HG02623 (cell line): ENCODE measurements at regions not wholly inside any gene's neighbourhood (a gene's known extent, or its start where the extent isn't known, plus 50 kb on each side); places are given as distances from the start of the nearest gene placed in this dataset.

Source experiments
- ATAC-seq: cut with Tn5 transposase; IDR thresholded peaks from one replicate; pipeline ENCODE4 v1.9.1; 2021; ENCODE audit warnings: moderate library complexity; ENCODE audit not compliant: unreplicated experiment

GRCh38 chr5:143671674-143672569, 140.0 kb upstream of the HMHB1 start:
- ATAC-seq = no peak

GRCh38 chr5:143671021-143671420, 140.9 kb upstream of the HMHB1 start:
- no peak for ATAC-seq

GRCh38 chr5:143665866-143666265, 146.1 kb upstream of the HMHB1 start:
- ATAC-seq = no peak

- ATAC-seq = no peak
Measured at GRCh38 chr5:143664623-143665022, 147.3 kb upstream of the HMHB1 start.

DNA sequence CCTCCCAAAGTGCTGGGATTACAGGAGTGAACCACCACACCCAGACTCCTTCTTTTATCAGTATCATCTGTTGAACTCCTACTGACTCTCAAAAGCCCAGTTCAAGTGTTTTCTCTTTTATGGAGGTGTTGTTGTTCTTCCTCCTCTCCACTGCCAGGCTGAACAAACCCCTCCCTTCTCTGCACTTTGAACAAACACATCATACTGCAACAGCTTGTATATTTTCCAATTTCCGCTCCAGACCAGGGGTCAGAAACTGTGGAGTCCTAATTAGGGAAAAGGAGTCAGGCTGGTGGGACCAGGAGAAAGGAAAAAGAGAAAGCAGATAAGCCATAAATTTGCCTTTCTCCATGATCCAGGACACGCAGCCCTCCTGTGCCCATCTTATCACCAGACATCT, 148.1 kb upstream of the HMHB1 start:
- ATAC-seq = no peak

DNA sequence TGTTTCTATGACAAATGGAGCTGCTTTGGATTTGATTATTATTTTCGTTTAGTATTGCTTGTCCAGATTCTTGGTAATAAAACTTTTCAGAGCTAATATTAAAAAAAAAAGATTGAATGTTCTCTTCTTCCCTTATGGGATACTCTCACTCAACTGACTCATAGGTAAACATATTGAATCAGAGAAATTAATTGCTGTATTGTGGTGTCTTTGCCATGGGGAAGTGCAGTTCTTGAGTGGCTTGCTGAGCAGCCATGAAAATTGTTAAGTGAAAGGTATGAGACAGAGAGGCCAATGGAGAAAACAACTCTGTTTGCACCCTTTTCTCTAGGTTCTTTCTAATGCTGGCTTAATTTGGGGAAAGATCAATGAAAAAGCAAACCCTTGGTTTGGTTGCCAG, 149.9 kb upstream of the HMHB1 start:
- no peak for ATAC-seq

GRCh38 chr5:143660625-143661024, 151.3 kb upstream of the HMHB1 start:
- ATAC-seq = no peak

- ATAC-seq = no peak
Measured at GRCh38 chr5:143659599-143660238, 152.2 kb upstream of the HMHB1 start.

GRCh38 chr5:143658956-143659355, 153.0 kb upstream of the HMHB1 start:
- no peak for ATAC-seq

DNA sequence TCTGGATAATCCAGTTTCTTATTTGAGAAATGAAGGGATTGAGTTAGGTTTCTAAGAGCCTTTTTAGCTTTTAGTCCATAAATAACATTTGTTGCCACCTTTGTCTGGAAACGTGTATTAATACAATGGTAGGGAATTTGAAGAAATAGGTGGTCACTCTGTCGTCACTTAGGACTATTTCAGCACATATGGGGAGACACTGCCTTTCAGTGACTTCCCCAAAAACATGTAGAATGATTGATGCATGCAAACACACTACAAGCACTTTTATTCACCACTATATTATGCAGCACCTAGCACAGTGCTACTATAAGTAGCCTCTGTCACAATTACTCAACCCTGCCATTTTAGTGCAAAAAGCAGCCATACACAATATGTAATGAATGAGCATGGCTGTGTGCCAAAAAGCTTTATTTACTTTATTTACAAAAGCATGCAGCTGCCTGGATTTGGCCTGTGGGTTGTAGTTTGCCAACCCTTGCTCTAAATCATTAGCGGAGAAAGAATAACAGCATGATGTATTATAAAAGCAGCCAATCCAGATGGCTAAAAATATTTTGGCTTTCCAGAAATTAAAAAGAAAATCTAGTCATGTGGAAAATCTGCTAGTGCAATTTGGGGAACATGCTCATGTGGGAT, 154.2 kb upstream of the HMHB1 start:
- ATAC-seq = no peak

GRCh38 chr5:143653766-143654282, 158.1 kb upstream of the HMHB1 start:
- ATAC-seq = no peak

- no peak for ATAC-seq
Measured at GRCh38 chr5:143653256-143653655, 158.7 kb upstream of the HMHB1 start.

DNA sequence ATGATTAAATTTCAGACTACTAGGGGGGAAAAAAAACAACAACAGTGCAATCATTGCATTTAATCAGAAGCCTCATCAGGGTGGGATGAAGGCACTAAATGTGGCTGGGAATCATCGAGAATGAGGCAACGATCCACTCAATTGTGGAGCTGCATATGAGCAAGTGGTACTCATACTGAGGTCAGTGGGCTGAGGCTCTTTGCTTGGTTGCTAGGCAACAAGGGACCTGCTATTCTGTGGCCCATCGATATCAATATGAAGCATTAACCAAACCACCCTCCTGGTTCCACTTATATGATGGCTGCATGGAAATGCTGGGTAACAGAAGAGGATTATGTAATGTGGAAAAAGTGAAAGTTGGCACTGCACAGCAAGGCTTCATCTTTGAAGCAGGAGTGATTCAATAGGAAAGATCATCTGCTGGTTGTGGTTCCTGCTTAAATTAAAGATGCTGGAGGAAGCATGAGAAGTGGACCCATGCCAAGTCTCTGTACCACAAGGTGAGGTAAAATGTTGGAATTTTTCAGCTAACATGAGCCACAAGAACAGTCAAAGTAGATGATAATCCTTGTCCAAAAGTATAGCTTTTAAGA, 159.8 kb upstream of the HMHB1 start:
- no peak for ATAC-seq

- ATAC-seq = no peak
Measured at GRCh38 chr5:143649937-143650621, 161.9 kb upstream of the HMHB1 start.

- ATAC-seq = no peak
Measured at GRCh38 chr5:143648696-143649095, 163.3 kb upstream of the HMHB1 start.

GRCh38 chr5:143646961-143647360, 165.0 kb upstream of the HMHB1 start:
- ATAC-seq = no peak

DNA sequence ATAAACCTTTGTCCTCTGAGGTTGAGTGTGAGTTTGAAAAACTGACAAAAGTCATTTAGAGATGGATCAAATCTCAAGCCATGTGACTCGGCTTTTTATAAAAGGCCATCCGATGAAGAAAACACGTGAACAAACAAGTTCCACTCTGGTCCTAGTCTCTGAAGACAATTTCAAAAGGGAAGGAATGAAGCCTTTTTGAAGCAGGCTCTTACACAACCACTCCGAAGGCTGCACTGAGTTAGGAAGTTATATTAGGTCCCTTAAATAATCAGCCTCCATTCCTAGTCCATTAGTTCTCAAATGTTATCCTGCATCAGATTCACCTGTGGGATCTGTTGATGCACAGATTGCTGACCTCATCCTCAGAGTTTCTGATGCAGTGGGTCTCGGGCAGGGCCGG, 166.6 kb upstream of the HMHB1 start:
- ATAC-seq = no peak

DNA sequence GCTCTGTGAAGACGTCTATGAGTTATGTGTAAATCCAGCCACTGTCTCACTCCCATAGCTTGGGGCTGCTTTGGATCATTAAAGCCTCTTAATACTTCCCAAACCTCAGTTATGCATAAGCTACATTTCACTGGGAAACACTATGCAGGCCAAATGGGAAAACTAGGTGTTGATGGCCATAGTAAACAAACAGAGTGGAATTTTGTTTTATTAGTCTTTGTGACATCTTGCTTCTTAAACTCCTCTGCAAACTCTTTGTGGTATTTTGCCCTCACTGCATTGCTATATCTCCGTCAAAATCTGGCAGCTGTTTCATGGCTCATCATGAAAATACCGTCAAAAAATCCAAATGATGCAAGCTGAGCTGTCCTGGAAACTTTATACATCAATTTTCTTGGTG, 167.2 kb upstream of the HMHB1 start:
- no peak for ATAC-seq

- ATAC-seq = no peak
Measured at GRCh38 chr5:143642791-143643190, 169.2 kb upstream of the HMHB1 start.

DNA sequence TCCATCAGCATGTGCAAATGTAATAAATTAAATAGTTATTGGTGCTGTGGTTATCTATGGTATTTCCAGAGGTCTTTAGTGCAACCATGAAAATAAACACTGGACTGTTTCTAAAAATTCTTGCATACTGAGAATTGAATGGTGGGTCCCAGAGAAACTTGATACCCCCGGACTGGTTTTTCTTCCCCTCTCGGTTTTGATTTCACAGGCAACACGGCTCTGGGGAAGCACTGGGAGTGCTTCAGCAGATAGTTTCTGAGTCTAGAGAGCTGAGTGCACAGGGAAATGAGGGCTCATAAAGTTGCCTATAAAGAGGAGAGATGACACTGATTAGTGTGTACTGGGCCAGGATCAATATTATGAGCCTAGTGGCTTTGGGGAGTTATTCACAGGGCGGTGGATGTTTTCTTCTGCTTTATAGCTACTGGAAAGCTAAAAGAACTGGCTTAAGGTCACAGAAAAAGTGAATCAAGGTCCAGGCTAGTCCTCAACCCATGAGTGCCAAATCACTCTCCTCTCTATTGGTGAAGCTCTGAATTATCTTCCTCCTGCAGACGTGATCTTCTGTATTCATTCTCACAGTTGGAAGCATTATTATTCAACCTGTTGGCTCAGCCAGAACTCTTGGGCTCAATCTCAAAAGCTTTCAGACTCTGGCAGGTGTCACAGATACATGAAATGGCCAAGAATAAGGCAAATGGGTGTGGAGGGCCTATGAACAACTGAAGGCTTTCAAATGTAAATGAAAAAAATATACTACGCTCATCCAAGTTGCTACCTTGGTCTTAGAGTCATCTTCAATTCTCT, 170.2 kb upstream of the HMHB1 start:
- no peak for ATAC-seq
